ENCODE measurements at regions not wholly inside any gene's neighbourhood (a gene's known extent, or its start where the extent isn't known, plus 50 kb on each side); places are given as distances from the start of the nearest gene placed in this dataset.

GRCh38 chr22:27148886-27149470 is 491.6 kb downstream of the MIAT start:
- no peak for DNase-seq (ENCODE audit: low spot score)

DNA sequence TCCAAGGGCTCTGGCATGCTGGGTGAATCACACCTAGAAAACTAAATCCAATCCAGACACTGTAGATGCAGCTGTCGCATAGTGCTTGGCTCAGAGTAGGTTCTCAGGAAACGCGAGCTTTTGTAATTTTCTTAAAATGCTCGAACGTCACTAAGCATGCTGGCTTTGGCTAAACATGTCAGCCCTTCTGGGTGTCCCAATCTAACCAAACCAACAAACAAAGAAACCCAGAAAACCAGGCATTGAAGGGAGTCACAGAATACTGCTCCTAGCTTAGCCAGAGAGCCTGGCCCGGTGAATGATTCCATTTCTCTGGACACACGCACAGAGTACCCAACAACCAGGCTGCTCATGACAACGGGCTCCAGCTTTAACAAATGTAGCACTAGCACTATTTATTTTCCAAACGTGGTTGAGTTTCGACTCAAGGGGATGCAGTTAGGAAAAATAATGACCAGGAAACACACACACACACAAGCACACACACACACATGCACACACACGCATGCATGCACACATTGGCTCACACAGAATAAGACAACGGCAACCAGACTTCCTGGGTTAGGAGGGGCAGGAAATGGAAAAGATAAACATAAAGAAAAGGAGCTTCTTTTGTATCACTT is 492.6 kb downstream of the MIAT start:
- DNase-seq (ENCODE audit: low spot score) = no peak

DNA sequence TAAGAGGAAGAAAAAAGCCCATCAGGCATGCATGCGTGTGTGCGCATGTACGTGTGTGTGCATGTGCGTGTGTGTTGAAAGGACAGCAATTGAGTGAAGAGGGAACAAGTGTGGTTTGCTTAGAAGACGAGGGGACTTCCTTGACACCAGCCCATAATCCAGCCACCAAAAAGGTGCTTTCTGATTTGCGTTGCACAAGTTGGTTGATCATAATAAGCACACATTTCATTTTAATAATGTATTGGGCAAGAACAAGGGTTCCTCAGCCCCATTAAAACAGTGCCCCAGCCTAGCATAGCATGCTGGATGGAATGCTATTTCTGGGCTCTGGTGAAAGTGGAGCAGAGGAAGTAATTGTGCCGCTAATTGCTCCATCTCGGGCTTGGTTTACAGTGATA is 493.2 kb downstream of the MIAT start:
- DNase-seq (ENCODE audit: low spot score) = no peak

DNA sequence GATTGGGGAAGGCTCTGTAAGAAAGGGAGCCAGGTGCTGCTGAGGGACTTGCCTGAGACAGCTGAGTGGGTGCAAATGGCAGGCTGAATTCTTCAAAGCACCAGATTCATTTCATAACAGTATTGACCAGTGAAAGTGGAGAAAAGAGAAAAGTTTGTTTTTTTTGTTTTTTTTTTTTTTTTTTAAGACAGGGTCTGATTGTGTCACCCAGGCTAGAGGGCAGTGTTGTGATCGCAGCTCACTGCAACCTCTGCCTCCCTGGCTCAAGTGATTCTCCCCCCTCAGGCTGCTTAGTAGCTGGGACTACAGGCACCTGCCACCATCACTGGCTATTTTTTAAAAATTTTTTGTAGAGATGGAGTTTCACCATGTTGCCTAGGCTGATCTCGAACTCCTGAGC is 494.0 kb downstream of the MIAT start:
- DNase-seq (ENCODE audit: low spot score) = peak; percentile 11

DNA sequence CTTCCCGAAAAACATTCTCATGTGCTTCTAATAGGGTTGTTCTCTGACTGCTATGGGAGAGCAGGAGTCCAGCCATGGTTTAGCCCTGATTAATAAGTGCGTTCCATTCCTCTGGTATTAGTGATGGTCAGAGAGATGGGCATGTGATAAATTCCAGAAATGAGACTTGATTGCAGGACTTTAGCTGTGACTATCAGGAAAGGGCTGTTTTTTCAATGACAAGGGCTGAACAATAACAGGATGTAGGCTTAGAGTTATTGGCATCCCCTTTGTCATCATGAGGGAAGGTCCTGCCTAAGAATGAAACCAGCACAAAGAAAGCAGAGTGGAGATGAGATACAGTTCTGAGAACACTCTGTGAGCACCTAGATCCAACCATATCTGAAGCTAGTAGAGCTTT is 494.6 kb downstream of the MIAT start:
- no peak for DNase-seq (ENCODE audit: low spot score)

DNA sequence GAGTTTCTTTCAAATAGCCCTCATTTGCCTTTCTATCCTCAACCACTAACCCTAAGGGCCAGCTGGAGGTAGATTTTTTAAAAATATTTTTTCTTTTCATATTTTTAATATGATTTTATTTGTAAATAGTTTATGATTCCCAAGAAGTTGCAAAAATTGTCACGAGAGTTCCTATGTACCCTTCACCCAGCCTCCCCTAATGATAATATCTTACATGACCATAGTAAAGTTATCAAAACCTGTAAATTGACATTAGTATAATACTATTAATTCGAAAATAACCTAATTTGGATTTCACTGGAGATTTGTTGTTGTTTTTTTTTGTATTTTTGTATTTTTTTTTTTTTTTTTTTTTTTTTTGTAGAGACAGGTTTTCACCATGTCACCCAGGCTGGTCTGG is 495.5 kb downstream of the MIAT start:
- DNase-seq (ENCODE audit: low spot score) = no peak

DNA sequence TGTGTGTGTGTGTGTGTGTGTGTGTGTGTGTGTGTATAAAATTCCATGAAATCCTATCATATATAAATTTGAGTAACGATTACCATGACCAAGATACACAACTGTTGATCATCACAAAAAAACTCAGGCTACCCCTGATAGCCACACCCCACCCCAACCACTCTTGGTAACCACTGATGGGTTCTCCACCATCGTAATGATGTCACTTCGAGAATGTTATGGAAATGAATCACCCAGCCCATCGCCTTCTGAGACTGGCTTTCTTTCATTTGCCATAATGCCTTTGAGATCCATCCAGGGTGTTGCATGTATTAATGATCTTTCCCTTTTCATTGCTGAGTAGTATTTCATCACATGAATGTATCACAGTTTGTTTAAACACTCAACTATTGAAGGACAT is 496.0 kb downstream of the MIAT start:
- no peak for DNase-seq (ENCODE audit: low spot score)

- no peak for DNase-seq (ENCODE audit: low spot score)
Observed at GRCh38 chr22:27154717-27155116, 497.3 kb downstream of the MIAT start.

DNA sequence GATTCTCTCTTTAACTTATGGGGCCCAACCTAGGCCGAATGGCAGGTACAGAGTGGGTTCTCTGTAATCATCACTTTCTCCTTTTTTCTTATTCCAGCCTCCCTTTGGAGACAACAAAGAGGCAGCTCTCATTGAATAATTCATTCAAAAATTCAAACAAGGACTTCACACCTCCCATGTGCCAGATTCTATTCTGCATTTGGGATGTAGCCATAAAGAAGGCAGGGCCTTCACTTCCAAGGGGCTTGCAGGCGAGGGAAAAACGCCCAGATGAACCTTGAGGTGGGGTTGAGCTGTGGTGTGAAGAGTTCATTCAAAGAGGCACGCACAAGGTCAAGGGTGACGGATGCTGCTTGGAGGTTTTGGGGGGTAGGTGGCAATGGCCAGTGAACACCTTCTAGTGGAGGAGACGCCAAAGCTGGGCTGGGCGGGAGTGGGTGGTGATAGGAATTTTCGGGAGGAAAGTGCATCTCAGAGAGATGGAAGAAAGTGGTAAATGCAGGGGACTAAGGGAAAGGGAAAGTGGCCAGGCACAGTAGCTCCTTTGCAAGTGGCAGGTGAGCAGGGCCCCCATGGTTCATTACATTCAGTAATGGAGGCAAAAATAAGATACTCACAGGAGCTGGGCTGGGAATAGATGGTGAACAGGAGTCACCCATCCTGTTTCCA is 499.6 kb downstream of the MIAT start:
- no peak for DNase-seq (ENCODE audit: low spot score)

DNA sequence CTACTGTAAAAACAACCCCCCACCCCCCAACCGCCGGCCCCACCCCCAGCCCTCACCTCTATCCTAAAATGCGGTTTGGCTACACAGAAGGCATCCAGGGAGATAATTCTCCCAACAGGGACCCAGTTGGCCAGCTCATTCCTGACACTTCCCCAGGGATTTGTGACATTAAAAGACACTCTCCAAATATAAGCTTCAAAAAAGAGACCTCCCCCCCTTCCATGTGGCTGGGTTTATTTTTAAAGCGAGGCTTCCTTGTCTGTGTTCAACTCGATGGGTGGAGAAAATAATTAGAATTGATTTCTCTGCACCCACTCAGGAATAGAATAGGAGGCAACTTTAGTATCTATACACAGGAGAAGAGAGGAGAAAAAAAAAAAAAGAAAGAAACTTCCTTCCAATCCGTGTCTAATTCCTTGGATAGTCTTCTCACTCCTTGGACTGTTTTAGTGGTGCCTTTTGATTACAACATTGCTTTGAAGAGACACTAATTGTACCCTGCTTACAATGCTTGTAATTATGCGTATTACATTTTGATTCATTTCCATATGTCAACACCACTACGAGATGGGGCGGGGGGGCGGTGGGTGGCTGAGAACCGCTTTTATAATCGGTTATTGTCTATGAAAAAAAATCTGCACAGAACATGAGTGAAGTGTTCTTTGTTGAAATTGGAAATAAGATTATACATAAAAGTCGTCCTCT is 500.4 kb downstream of the MIAT start:
- DNase-seq (ENCODE audit: low spot score) = no peak

DNA sequence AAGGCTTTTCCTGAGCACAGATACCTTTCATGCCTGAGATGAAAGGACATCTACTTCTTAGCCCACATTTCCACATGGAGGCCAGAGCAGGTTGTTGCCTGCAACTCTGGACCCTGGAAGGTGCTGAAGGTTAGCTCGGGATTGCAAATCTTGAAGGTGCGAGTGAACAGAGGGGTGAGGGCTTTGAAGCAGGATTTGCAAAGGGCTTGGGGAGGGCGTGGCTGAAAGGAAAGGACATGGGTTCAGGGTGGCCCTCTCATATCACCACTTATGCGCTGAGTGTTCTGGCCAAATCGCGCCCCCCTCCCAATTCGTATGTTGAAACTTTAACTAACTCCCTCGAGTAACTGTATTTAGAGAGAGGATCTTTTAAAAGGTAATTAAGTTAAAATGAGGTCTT is 501.6 kb downstream of the MIAT start:
- no peak for DNase-seq (ENCODE audit: low spot score)

GRCh38 chr22:27159716-27160295 is 502.4 kb downstream of the MIAT start:
- no peak for DNase-seq (ENCODE audit: low spot score)

- DNase-seq (ENCODE audit: low spot score) = no peak
Observed at GRCh38 chr22:27163162-27164137, 506.1 kb downstream of the MIAT start.

GRCh38 chr22:27164781-27165503 is 507.6 kb downstream of the MIAT start:
- DNase-seq (ENCODE audit: low spot score) = no peak

GRCh38 chr22:27168681-27169080 is 511.3 kb downstream of the MIAT start:
- DNase-seq (ENCODE audit: low spot score) = no peak

GRCh38 chr22:27170491-27170890 is 513.1 kb downstream of the MIAT start:
- DNase-seq (ENCODE audit: low spot score) = no peak

DNA sequence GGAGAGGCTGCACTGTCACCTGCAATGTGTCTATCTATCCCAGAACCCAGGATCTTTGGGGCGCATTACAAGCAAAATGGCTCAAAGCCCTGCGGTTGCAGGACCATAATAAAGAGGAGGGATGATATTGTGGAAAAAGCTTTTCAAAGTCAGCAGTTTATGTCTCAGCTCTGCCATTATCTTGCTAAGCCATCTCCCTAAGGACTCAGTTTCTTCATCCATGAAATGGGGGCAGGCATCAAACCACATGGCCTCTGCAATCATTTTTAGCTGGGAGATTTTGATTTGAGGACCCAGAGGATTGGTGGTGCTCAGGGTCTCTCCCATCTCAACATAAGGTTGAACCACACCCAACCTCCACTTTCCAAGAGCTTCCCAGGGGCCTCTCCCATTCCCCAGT is 513.8 kb downstream of the MIAT start:
- no peak for DNase-seq (ENCODE audit: low spot score)

GRCh38 chr22:27173530-27173929 is 516.1 kb downstream of the MIAT start:
- no peak for DNase-seq (ENCODE audit: low spot score)

- DNase-seq (ENCODE audit: low spot score) = no peak
Observed at GRCh38 chr22:27175021-27175838, 517.8 kb downstream of the MIAT start.

GRCh38 chr22:27175974-27176373 is 518.6 kb downstream of the MIAT start:
- no peak for DNase-seq (ENCODE audit: low spot score)
